GM13976 (cell line): ENCODE measurements at regions not wholly inside any gene's neighbourhood (a gene's known extent, or its start where the extent isn't known, plus 50 kb on each side); places are given as distances from the start of the nearest gene placed in this dataset.
"Not testable (repeated sequence)": the region's sequence is repeated elsewhere in the genome, so short reads cannot be mapped to it uniquely, and the experiment has no call there.

Experiments
- DNase-seq: peaks from one replicate; pipeline ENCODE4 v3.0.0; 2012; ENCODE audit warnings: low spot score
- in situ Hi-C: fragments of 300-500 bp; cut with MboI; formaldehyde crosslinking; loops from one replicate; pipeline ENCODE4 v1.12.0; 2022; ENCODE audit warnings: low sequenced_read_pairs, mixed read lengths, inconsistent platforms; ENCODE audit not compliant: unreplicated experiment
- TF ChIP-seq, protein P1 (sequence below): IDR thresholded peaks from 2 replicates; pipeline ENCODE4 v1.5.1; 2012; ENCODE audit warnings: borderline replicate concordance, mild to moderate bottlenecking; ENCODE audit not compliant: insufficient read depth; ENCODE audit errors: extremely low read depth, missing control alignments, control extremely low read depth

GRCh38 chr11:57047610-57048009 lies 58.9 kb downstream of the OR5AK2 start:
- in situ Hi-C loops, result no loop called here
- TF ChIP-seq, protein P1, sequence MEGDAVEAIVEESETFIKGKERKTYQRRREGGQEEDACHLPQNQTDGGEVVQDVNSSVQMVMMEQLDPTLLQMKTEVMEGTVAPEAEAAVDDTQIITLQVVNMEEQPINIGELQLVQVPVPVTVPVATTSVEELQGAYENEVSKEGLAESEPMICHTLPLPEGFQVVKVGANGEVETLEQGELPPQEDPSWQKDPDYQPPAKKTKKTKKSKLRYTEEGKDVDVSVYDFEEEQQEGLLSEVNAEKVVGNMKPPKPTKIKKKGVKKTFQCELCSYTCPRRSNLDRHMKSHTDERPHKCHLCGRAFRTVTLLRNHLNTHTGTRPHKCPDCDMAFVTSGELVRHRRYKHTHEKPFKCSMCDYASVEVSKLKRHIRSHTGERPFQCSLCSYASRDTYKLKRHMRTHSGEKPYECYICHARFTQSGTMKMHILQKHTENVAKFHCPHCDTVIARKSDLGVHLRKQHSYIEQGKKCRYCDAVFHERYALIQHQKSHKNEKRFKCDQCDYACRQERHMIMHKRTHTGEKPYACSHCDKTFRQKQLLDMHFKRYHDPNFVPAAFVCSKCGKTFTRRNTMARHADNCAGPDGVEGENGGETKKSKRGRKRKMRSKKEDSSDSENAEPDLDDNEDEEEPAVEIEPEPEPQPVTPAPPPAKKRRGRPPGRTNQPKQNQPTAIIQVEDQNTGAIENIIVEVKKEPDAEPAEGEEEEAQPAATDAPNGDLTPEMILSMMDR, result no peak
- DNase-seq, result no peak

DNA sequence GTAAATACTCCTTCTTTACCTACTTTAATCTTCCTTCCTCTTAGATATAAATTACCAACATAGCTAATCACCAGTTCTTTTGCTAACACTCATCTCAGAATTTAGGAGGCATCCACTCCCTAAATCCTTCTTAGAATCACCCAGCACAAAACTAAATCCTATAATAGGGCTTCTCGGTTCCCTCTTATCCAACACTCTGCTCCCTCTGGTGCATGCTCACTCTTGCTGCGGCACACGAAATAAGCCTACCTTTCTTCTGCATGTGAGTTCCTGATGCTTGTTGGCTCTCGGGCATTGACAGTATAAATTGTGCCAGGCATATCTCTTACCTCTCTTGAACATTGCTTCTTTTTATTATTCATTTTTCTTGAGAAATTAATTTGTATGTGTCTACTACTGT lies 61.0 kb downstream of the OR5AK2 start:
- in situ Hi-C loops, result no loop called here
- TF ChIP-seq, protein P1, result no peak
- DNase-seq, result no peak

DNA sequence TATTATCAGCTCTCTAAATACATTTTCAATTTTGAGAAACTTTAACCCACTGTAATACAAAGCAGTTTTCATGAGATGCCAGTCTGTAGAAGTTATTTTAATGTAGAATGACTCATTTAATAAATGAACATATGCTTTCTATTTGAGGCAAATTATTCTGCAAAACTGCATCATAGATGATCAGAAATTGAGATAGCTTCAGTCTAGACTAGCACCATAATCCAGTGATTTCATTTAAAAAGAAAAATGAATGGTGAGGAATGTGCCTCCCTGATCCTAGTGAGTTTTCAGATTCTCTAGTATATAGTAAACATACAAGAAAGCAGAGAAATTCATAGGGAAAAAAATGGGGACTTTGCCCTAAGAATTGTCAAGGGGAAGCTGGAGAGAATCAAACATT lies 66.1 kb downstream of the OR5AK2 start:
- no peak for DNase-seq
- TF ChIP-seq, protein P1, result no peak
- in situ Hi-C loops, result no loop called here

DNA sequence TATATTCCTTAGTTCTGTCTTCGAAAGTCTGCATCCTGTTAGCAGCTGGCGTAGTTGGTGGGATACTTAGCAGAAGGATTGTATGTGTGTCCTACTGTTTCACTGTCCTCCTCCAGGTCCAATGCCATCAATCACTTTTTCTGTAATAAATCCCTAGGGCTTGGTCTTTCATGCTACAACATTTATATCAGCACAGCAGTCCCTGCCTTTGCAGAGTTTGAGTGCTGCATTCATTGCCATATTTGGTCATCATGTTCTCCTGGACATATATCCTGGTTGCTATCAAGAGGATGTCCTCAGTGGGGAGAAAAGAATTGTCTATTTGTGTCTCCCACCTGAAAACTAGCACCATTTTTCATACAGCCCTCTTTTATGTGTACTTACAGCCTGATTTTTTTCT lies 67.0 kb downstream of the OR5AK2 start:
- in situ Hi-C loops, result no loop called here
- DNase-seq, result no peak
- TF ChIP-seq, protein P1, result no peak

DNA sequence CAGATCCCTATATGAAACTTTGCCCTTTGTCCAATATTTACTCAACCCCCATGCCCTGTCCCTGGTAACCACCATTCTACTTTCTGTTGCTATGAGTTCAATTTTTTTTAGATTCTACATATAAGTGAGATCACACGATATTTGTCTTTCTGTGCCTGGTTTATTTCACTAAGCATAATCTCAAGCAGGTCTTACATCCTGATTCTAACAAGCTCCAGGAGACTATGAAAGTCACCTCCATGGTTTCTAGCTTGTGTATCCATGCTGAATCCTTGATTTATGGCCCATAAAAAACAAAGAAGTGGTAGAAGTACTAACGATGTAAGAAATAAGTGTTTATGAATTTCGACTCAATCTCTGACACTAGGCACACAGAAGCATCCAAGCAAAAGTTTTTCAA lies 68.0 kb downstream of the OR5AK2 start:
- DNase-seq, result no peak
- TF ChIP-seq, protein P1, result no peak
- in situ Hi-C loops, result no loop called here

GRCh38 chr11:57057561-57057960 lies 68.8 kb downstream of the OR5AK2 start:
- no peak for DNase-seq
- in situ Hi-C loops, result no loop called here
- TF ChIP-seq, protein P1, result no peak

DNA sequence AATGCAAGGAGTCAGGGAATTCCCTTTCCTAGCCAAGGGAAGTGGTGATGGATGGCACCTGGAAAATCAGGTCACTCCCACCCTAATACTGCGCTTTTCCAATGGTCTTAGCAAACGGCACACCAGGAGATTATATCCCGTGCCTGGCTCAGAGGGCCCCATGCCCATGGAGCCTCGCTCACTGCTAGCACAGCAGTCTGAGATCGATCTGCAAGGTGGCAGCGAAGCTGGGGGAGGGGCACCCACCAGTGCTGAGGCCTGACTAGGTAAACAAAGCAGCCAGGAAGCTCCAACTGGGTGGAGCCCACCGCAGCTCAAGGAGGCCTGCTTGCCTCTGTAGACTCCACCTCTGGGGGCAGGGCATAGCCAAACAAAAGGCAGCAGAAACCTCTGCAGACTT lies 74.2 kb downstream of the OR5AK2 start:
- DNase-seq, in situ Hi-C loops: not testable (repeated sequence)
